ENCODE measurements at regions not wholly inside any gene's neighbourhood (a gene's known extent, or its start where the extent isn't known, plus 50 kb on each side); places are given as distances from the start of the nearest gene placed in this dataset.

DNA sequence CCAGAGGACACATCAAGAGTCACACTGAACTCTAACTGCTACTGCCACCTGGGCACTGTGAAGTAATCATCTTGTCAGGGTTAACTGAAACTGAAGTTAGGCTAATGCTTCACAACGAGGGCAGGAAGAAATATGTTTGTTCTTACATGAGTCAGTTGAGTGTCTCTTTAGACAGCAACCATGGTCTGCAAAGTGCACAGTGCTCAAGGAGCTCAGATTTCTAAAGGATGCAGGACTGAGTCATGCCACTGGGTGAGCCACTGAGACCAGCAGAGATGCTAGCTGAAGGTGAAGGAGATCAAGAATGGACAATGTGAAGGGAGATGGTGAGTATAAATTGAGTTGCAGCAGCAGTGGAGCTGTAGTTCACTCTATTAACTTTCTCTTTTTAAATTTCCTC is 76.0 kb upstream of the CTTNBP2 start:
- CTCF ChIA-PET, result interaction anchor here (0.6 to 1.1 kb wide), 6 partner anchors 20 to 992 kb away, joined by 3 to 6 read pairs (median 4); no protein-coding TSS in a partner anchor

GRCh38 chr7:117950601-117951260 is 77.5 kb upstream of the CTTNBP2 start:
- POLR2A ChIA-PET, result interaction anchor here (1.1 to 1.5 kb wide), 4 partner anchors 11 to 129 kb away, joined by 3 read pairs; no protein-coding TSS in a partner anchor
- intact Hi-C loops (cut with micrococcal nuclease), result loop anchor here (2.0 kb wide), 1 partner anchor 154 kb away; no protein-coding TSS in a partner anchor
- CTCF ChIA-PET, result interaction anchor here (0.6 to 1.2 kb wide), 8 partner anchors 25 to 200 kb away, joined by 3 to 5 read pairs (median 3); no protein-coding TSS in a partner anchor
- Mint-ChIP-seq H3K36me3 (ENCODE audit: insufficient read depth, unreplicated experiment) (no peaks in the 10 kb centered on the region), H3K27me3 (ENCODE audit: insufficient read depth, unreplicated experiment) (no peaks in the 10 kb centered on the region), H3K4me1 (ENCODE audit: insufficient read depth, unreplicated experiment) (peaks cover 41% of the 10 kb centered on the region), H3K4me3 (ENCODE audit: unreplicated experiment) (no peak overlapping the region), H3K27ac (ENCODE audit: low read depth, unreplicated experiment) (peak overlapping the region; percentile 14), H3K9me3 (ENCODE audit: unreplicated experiment) (no peaks in the 10 kb centered on the region)
- no TSS peak for BruUV-seq (replicated peaks)
- no peak for TF ChIP-seq CTCF (IDR thresholded peaks at IDR 0.05; ENCODE audit: unreplicated experiment)
- DNase-seq (ENCODE audit: unreplicated experiment), result peak; percentile 46

More for the DNA sequence above, 76.0 kb upstream of the CTTNBP2 start:
- POLR2A ChIA-PET, result interaction anchor here (0.6 to 1.5 kb wide), 3 partner anchors 15 to 142 kb away, joined by 3 read pairs; no protein-coding TSS in a partner anchor
- intact Hi-C loops (cut with micrococcal nuclease), result no loop called here
- no peaks in the 10 kb centered on the region for H3K9me3 Mint-ChIP-seq (ENCODE audit: unreplicated experiment)
- no peak overlapping the region for H3K27ac Mint-ChIP-seq (ENCODE audit: low read depth, unreplicated experiment)
- BruUV-seq (replicated peaks), result no TSS peak
- H3K4me3 Mint-ChIP-seq (ENCODE audit: unreplicated experiment), result no peak overlapping the region
- H3K4me1 Mint-ChIP-seq (ENCODE audit: insufficient read depth, unreplicated experiment), result peaks cover 48% of the 10 kb centered on the region
- peak; percentile 69 for DNase-seq (ENCODE audit: unreplicated experiment)
- H3K27me3 Mint-ChIP-seq (ENCODE audit: insufficient read depth, unreplicated experiment), result no peaks in the 10 kb centered on the region
- TF ChIP-seq CTCF (IDR thresholded peaks at IDR 0.05; ENCODE audit: unreplicated experiment), result no peak
- no peaks in the 10 kb centered on the region for H3K36me3 Mint-ChIP-seq (ENCODE audit: insufficient read depth, unreplicated experiment)

- ChIA-PET CTCF (interaction anchor here (0.6 to 1.2 kb wide), 6 partner anchors 24 to 201 kb away, joined by 3 to 5 read pairs (median 4); no protein-coding TSS in a partner anchor), POLR2A (interaction anchor here (1.3 to 1.4 kb wide), 2 partner anchors 11 to 128 kb away, joined by 3 read pairs; no protein-coding TSS in a partner anchor)
- peak; percentile 25 for DNase-seq (ENCODE audit: unreplicated experiment)
- Mint-ChIP-seq H3K27ac (ENCODE audit: low read depth, unreplicated experiment) (peak overlapping the region; percentile 14), H3K9me3 (ENCODE audit: unreplicated experiment) (no peaks in the 10 kb centered on the region), H3K27me3 (ENCODE audit: insufficient read depth, unreplicated experiment) (no peaks in the 10 kb centered on the region), H3K36me3 (ENCODE audit: insufficient read depth, unreplicated experiment) (no peaks in the 10 kb centered on the region), H3K4me1 (ENCODE audit: insufficient read depth, unreplicated experiment) (peaks cover 36% of the 10 kb centered on the region), H3K4me3 (ENCODE audit: unreplicated experiment) (no peak overlapping the region)
- no TSS peak for BruUV-seq (replicated peaks)
- no peak for TF ChIP-seq CTCF (IDR thresholded peaks at IDR 0.05; ENCODE audit: unreplicated experiment)
- intact Hi-C loops (cut with micrococcal nuclease), result loop anchor here (2.0 kb wide), 1 partner anchor 154 kb away; no protein-coding TSS in a partner anchor
Observed at GRCh38 chr7:117951285-117951684, 78.0 kb upstream of the CTTNBP2 start.

DNA sequence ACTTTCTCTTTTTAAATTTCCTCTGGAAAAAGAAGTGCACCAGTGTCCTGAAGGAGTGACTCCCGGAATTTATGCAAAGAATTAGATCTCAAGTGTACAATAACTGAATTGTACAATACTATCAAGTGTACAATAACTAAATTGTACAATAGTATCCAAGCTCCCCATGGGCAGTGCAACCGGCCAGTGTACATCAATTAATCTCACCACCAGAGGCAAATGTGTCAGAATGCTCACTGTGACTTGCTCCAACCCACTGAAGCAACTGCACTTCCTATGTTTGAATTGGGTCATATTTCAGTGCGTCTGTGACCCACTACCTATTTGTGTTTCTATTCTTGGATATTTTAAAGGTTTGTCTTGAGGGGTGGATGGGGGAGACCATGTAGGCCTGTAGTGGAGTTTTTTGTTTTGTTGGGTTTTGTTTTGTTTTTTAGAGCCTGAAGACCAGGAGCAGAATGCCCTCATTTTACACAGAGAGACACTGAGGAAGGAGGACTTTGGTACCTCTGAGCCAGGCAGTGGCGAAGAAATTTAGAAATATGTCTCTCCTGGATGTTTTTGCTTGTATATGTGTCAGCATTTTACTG is 78.5 kb upstream of the CTTNBP2 start:
- no peak for TF ChIP-seq CTCF (IDR thresholded peaks at IDR 0.05; ENCODE audit: unreplicated experiment)
- Mint-ChIP-seq H3K27me3 (ENCODE audit: insufficient read depth, unreplicated experiment) (no peaks in the 10 kb centered on the region), H3K9me3 (ENCODE audit: unreplicated experiment) (no peaks in the 10 kb centered on the region), H3K4me1 (ENCODE audit: insufficient read depth, unreplicated experiment) (peaks cover 31% of the 10 kb centered on the region), H3K27ac (ENCODE audit: low read depth, unreplicated experiment) (peak overlapping the region; percentile 14), H3K4me3 (ENCODE audit: unreplicated experiment) (no peak overlapping the region), H3K36me3 (ENCODE audit: insufficient read depth, unreplicated experiment) (no peaks in the 10 kb centered on the region)
- POLR2A ChIA-PET, result interaction anchor here (1.3 to 1.4 kb wide), 2 partner anchors 10 to 128 kb away, joined by 3 read pairs; no protein-coding TSS in a partner anchor
- BruUV-seq (replicated peaks), result no TSS peak
- DNase-seq (ENCODE audit: unreplicated experiment), result peak; percentile 38
- intact Hi-C loops (cut with micrococcal nuclease), result loop anchor here (2.0 kb wide), 1 partner anchor 153 kb away; no protein-coding TSS in a partner anchor
- CTCF ChIA-PET, result interaction anchor here (0.7 to 1.3 kb wide), 8 partner anchors 9 to 235 kb away, joined by 3 to 5 read pairs (median 4); no protein-coding TSS in a partner anchor

Data from MCF 10A (cell line).